Small intestine (tissue), 7 donors: ENCODE measurements at regions not wholly inside any gene's neighbourhood (a gene's known extent, or its start where the extent isn't known, plus 50 kb on each side); places are given as distances from the start of the nearest gene placed in this dataset.

Experiments
- DNase-seq, 2 donors: peaks; one replicate each; pipeline versions ENCODE4 v3.0.0 to v3.0.0-alpha.2; 2013
- FAIRE-seq: peaks from 2 replicates; lab custom pipeline; 2012; peaks lifted over from hg19 to GRCh38; lab: Jason Lieb, UNC
- H3K27ac ChIP-seq, 3 donors: one replicate each; pipeline ENCODE4 v1.5.1; 2013; ENCODE audit warnings: low read length in 2 of 3, mild to moderate bottlenecking in 2 of 3, control low read depth in 1 of 3, inconsistent platforms in 1 of 3, low read depth in 1 of 3, moderate library complexity in 1 of 3
- H3K27me3 ChIP-seq, 3 donors: one replicate each; pipeline ENCODE4 v1.6.1; 2013; ENCODE audit warnings: low read length in 3 of 3, inconsistent platforms in 1 of 3; ENCODE audit not compliant: control insufficient read depth in 3 of 3, insufficient read depth in 3 of 3
- H3K36me3 ChIP-seq, 3 donors: one replicate each; pipeline ENCODE4 v1.6.1; 2013; ENCODE audit warnings: low read length in 3 of 3, inconsistent platforms in 1 of 3, low read depth in 1 of 3, mild to moderate bottlenecking in 1 of 3, moderate library complexity in 1 of 3; ENCODE audit not compliant: control insufficient read depth in 3 of 3, insufficient read depth in 2 of 3
- H3K4me1 ChIP-seq, 3 donors: one replicate each; pipeline ENCODE4 v1.6.1; 2013; ENCODE audit warnings: low read length in 2 of 3, inconsistent platforms in 1 of 3, low read depth in 1 of 3, mild to moderate bottlenecking in 1 of 3, moderate library complexity in 1 of 3; ENCODE audit not compliant: control insufficient read depth in 3 of 3, insufficient read depth in 2 of 3
- H3K4me3 ChIP-seq, 3 donors: one replicate each; pipeline ENCODE4 v1.5.1; 2013; ENCODE audit warnings: low read length in 3 of 3, control low read depth in 1 of 3, inconsistent platforms in 1 of 3, low read depth in 1 of 3, mild to moderate bottlenecking in 1 of 3, moderate library complexity in 1 of 3
- H3K9me3 ChIP-seq, 2 donors: one replicate each; pipeline ENCODE4 v1.6.1; 2013; ENCODE audit warnings: low read depth in 1 of 2, low read length in 1 of 2; ENCODE audit not compliant: control insufficient read depth in 2 of 2, insufficient read depth in 1 of 2
- WGBS, 3 donors: extraction: QIAGEN DNeasy Blood & Tissue Kit; methylation state at CpG; one replicate each; pipeline ENCODE4 v1.1.7; 2013; 5-methylcytosine and 5-hydroxymethylcytosine counted together
- donor health status: healthy with polysubstance abuse.
- donor health status: control.
- donor health status: control.
- donor health status: Bipolar disorder and iron deficiency.
- donor health status: healthy.

GRCh38 chr17:77470330-77470786 lies 329.6 kb downstream of the SEC14L1 start:
- Histone ChIP-seq H3K36me3 (peaks cover 0 to 72% (median 2%) of the 10 kb centered on the region in 3 donors), H3K4me3 (no peak overlapping the region), H3K4me1 (peaks cover 0 to 69% (median 21%) of the 10 kb centered on the region in 3 donors), H3K9me3 (no peaks in the 10 kb centered on the region), H3K27me3 (no peaks in the 10 kb centered on the region), H3K27ac (peak overlapping the region in 1 of 3 donors; percentile 24)
- WGBS, 3 donors = 95 to 99% (median 99%) methylated on average over 3 of the region's 3 CpGs
- DNase-seq (no peak), FAIRE-seq (no peak)

GRCh38 chr17:77470800-77471733 lies 330.3 kb downstream of the SEC14L1 start:
- FAIRE-seq = no peak
- 67 to 82% (median 79%) methylated on average over 9 of the region's 9 CpGs for WGBS, 3 donors

GRCh38 chr17:77471984-77472461 lies 331.3 kb downstream of the SEC14L1 start:
- Histone ChIP-seq H3K27me3 (no peaks in the 10 kb centered on the region), H3K36me3 (peaks cover 0 to 72% (median 3%) of the 10 kb centered on the region in 3 donors), H3K9me3 (no peaks in the 10 kb centered on the region), H3K27ac (peak overlapping the region; percentile 0 to 51 (median 46)), H3K4me1 (peaks cover 0 to 62% (median 21%) of the 10 kb centered on the region in 3 donors), H3K4me3 (no peak overlapping the region)
- DNase-seq (no peak), FAIRE-seq (no peak)
- 13 to 41% (median 29%) methylated on average over 12 of the region's 12 CpGs for WGBS, 3 donors

More at GRCh38 chr17:77470800-77471733, 330.3 kb downstream of the SEC14L1 start:
- H3K9me3 ChIP-seq = no peaks in the 10 kb centered on the region
- no peak overlapping the region for H3K4me3 ChIP-seq
- H3K36me3 ChIP-seq = peaks cover 0 to 74% (median 3%) of the 10 kb centered on the region in 3 donors
- no peaks in the 10 kb centered on the region for H3K27me3 ChIP-seq
- H3K4me1 ChIP-seq = peaks cover 0 to 66% (median 21%) of the 10 kb centered on the region in 3 donors
- H3K27ac ChIP-seq = peak overlapping the region in 2 of 3 donors; percentile 11 to 51
- DNase-seq = no peak

GRCh38 chr17:77472468-77473310 lies 331.9 kb downstream of the SEC14L1 start:
- Histone ChIP-seq H3K9me3 (no peaks in the 10 kb centered on the region), H3K27ac (peak overlapping the region; percentile 0 to 51 (median 46)), H3K27me3 (no peaks in the 10 kb centered on the region), H3K4me1 (peaks cover 0 to 62% (median 22%) of the 10 kb centered on the region in 3 donors), H3K36me3 (peaks cover 0 to 70% (median 3%) of the 10 kb centered on the region in 3 donors), H3K4me3 (no peak overlapping the region)
- WGBS, 3 donors = 51 to 78% (median 54%) methylated on average over 10 of the region's 10 CpGs
- DNase-seq (no peak), FAIRE-seq (no peak)

GRCh38 chr17:77473615-77474226 lies 333.0 kb downstream of the SEC14L1 start:
- peak overlapping the region in 2 of 3 donors; percentile 0 to 13 for H3K27ac ChIP-seq
- no peaks in the 10 kb centered on the region for H3K27me3 ChIP-seq
- H3K4me3 ChIP-seq = no peak overlapping the region
- H3K9me3 ChIP-seq = no peaks in the 10 kb centered on the region
- no peak for FAIRE-seq
- peaks cover 0 to 64% (median 3%) of the 10 kb centered on the region in 3 donors for H3K36me3 ChIP-seq
- DNase-seq = no peak
- 56 to 61% (median 59%) methylated on average over 6 of the region's 6 CpGs for whole genome bisulfite sequencing, 3 donors
- peaks cover 0 to 64% (median 24%) of the 10 kb centered on the region in 3 donors for H3K4me1 ChIP-seq

GRCh38 chr17:77474292-77474988 lies 333.7 kb downstream of the SEC14L1 start:
- no peak for FAIRE-seq

More at GRCh38 chr17:77474292-77474988, 333.7 kb downstream of the SEC14L1 start:
- Histone ChIP-seq H3K27me3 (no peaks in the 10 kb centered on the region), H3K4me3 (no peak overlapping the region), H3K4me1 (peaks cover 0 to 64% (median 24%) of the 10 kb centered on the region in 3 donors), H3K9me3 (no peaks in the 10 kb centered on the region), H3K27ac (no peak overlapping the region), H3K36me3 (peaks cover 0 to 64% (median 3%) of the 10 kb centered on the region in 3 donors)
- 83 to 91% (median 85%) methylated on average over 12 of the region's 12 CpGs for WGBS, 3 donors
- no peak for DNase-seq
